WTC11 (cell line): ENCODE measurements at regions not wholly inside any gene's neighbourhood (a gene's known extent, or its start where the extent isn't known, plus 50 kb on each side); places are given as distances from the start of the nearest gene placed in this dataset.

Experiments used
- ATF1 ChIP-seq: sonication (generic); formaldehyde crosslinking; IDR thresholded peaks from 2 replicates; pipeline ENCODE4 v1.8.1; 2023; ENCODE audit warnings: mild to moderate bottlenecking, moderate library complexity, missing genetic modification reagents
- CREB1 ChIP-seq: sonication (generic); formaldehyde crosslinking; IDR thresholded peaks from 2 replicates; pipeline ENCODE4 v1.8.0; 2023; ENCODE audit warnings: mild to moderate bottlenecking, missing genetic modification reagents
- CTCF ChIP-seq: fragments of 200-600 bp; IDR thresholded peaks from 2 replicates; pipeline ENCODE4 v1.8.0; 2022; ENCODE audit warnings: antibody characterized with exemption
- E2F5 ChIP-seq: sonication (generic); formaldehyde crosslinking; IDR thresholded peaks from 2 replicates; pipeline ENCODE4 v1.8.1; 2022; ENCODE audit warnings: mild to moderate bottlenecking, moderate library complexity, missing genetic modification reagents
- ESRRA ChIP-seq: sonication (generic); formaldehyde crosslinking; IDR thresholded peaks from 2 replicates; pipeline ENCODE4 v1.8.1; 2022; ENCODE audit warnings: mild to moderate bottlenecking, missing genetic modification reagents, borderline replicate concordance
- NR2C2 ChIP-seq: sonication (generic); formaldehyde crosslinking; IDR thresholded peaks from 2 replicates; pipeline ENCODE4 v1.8.0; 2022; ENCODE audit warnings: mild to moderate bottlenecking, missing genetic modification reagents
- NR3C1 ChIP-seq: sonication (generic); formaldehyde crosslinking; conservative IDR thresholded peaks from 2 replicates; pipeline ENCODE4 v1.8.1; 2023; ENCODE audit warnings: low read depth, mild to moderate bottlenecking, missing genetic modification reagents
- ZNF121 ChIP-seq: sonication (generic); formaldehyde crosslinking; IDR thresholded peaks from 2 replicates; pipeline ENCODE4 v1.8.0; 2023; ENCODE audit warnings: missing genetic modification reagents
- TF ChIP-seq, protein P1 (sequence below): fragments of 250-450 bp; sonication (Bioruptor Pico); conservative IDR thresholded peaks from 2 replicates; pipeline ENCODE4 v1.9.0; 2021; ENCODE audit warnings: mild to moderate bottlenecking

DNA sequence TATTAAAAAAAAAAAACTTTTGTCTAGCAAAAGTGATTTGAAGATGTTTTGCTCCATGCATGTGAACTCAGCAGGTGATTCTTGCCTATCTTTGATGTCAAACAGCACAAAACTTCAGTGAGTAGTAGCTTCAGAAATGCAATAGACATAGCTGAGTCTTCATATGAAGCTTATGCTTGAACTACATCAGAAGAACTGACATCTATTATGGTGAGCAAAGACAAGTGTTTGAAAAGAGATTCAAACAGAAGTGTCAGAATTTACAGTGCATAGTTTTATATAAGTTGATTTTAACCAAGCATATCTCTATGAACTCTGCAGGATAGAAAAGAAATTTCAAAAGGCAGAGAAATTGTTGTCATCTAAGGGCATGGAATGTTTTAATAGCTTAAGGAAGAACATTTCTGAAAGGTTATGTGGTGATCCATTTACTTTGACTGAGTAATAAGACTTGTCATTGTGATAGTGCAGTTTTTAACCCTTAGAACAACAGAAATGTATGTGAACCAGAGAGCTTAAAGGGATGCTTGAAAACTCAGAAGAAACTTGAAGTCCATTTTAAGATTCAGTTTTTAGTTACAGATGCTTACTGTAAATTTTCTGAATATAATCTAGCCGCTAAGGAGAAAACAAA is 351.4 kb downstream of the MDFIC start:
- TF ChIP-seq, protein P1, sequence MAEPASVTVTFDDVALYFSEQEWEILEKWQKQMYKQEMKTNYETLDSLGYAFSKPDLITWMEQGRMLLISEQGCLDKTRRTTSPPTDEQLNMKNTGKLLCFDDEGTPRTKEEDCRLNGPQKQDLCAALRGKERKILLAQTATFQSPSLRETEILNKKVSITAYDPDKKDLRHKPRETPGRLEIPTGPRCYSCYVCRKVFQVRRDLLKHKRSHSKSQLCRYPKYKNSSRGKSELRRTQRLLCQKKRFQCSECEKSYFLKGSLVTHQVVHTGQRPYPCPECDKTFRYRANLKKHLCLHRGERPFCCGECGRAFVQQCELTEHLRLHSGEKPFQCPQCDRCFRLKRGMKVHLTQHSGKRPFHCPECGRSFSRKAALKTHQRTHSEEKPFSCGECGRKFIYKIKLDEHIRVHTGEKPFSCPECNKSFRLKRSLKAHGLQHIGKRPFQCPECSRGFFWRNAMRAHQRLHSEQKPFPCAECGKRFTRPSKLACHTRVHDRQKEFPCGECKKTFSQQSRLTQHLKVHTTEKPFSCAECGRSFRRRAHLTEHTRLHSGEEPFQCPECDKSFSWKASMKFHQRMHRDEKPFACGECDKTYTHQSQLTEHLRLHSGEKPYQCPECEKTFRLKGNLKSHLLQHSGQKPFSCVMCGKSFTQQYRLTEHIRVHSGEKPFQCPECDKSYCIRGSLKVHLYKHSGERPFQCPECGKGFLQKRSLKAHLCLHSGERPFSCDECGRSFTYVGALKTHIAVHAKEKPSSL (CRISPR knock-in tag) = no peak
- no peak for TF ChIP-seq CTCF
- TF ChIP-seq ZNF121 = no peak
- no peak for TF ChIP-seq CREB1 (CRISPR knock-in tag)
- no peak for TF ChIP-seq NR2C2
- TF ChIP-seq E2F5 (CRISPR knock-in tag) = no peak
- no peak for TF ChIP-seq ESRRA
- TF ChIP-seq ATF1 (CRISPR knock-in tag) = no peak
- TF ChIP-seq NR3C1 (CRISPR knock-in tag) = no peak
